NCI-H1092 treated with DMSO at 0.1 percent for 48 hours (cell line): ENCODE measurements at regions not wholly inside any gene's neighbourhood (a gene's known extent, or its start where the extent isn't known, plus 50 kb on each side); places are given as distances from the start of the nearest gene placed in this dataset.

Source experiments
- DNase-seq: peaks from one replicate; lab custom pipeline; 2025; lab: John Stamatoyannopoulos, UW

DNA sequence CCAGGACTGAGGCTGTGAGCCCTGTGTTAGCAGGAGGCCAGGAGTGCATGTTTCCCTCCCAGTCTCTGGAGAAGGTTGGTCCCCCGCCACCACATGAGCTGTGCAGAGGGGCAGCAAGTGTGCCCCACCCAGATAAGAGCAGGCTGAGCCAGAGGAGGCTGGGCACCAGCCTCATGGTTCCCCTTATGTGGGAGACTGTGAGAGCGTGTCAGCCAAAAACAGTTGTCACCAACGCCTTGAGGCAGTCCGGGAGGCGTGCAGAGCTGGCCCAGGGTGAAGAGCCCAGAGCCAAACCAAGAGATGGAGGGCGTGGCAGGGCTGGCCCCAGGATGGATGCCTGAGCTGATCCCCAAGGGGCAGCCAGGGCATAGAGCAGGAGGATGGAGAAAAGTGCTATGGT lies 128.7 kb upstream of the GLI2 start:
- DNase-seq, result no peak

DNA sequence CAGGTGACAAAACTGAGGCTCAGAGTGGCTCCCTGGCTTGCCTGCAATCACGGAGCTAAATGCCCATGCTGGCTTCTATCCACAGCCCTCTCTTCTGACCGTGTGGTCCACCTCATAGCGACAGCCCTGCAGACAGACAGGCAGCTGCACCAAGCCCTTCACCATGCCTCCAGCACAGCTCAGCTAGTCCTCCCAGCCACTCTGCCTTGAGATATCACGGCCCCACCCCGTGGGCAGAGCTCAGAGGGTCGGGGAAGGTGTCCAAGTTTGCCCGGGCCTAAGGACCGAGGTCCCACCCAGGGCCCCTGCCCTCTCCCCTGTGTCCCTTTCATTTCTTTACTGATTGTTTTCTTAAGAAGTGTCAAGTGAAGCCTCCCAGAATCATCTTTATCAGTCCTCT lies 128.2 kb upstream of the GLI2 start:
- no peak for DNase-seq

DNA sequence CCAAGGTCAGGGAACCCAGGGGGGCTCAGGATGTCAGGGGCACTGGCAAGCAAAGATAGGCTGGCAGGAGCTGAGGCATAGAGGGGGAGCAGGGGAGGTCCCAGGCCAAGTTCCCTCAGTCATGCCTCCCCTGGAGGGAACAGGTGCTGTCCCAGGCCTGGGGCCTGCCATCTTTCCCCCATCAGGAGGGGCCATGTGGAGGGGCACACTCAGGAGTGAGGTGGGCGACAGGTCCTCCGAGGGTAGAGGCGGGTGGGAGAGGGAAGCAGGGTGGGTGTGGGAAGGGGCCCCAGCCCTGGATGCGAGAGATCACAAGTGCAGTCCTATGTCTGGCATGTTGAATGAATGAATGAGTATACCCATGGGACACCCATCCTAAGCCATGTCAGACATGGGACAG lies 127.7 kb upstream of the GLI2 start:
- DNase-seq, result no peak

DNA sequence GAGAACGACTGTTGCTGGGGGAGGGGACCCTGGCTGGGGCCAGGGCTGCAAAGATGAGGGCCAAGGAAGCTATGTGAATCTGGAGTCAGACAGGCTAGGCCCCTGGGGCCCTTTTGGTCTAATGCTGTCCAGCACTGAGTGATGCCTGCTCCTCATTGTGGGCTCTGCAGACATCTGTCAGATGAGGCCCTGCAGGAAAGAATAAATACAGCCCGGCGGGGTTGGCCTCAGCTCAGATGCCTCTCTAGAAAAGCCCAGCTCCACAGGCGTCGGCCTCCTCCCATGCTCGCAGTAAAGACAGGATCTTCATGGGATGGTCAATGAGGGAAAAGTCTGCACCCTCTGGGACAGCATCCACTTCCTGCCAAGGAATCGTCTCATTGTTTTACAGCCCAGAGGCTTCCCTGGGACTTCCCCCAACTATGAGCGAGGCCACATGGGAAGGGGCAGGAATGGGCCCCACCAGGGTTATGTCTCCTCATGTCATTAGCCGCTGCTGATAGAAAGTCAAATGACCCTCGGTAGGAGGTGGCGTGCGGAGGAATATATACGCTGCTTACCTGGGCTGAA lies 125.8 kb upstream of the GLI2 start:
- DNase-seq, result no peak

DNA sequence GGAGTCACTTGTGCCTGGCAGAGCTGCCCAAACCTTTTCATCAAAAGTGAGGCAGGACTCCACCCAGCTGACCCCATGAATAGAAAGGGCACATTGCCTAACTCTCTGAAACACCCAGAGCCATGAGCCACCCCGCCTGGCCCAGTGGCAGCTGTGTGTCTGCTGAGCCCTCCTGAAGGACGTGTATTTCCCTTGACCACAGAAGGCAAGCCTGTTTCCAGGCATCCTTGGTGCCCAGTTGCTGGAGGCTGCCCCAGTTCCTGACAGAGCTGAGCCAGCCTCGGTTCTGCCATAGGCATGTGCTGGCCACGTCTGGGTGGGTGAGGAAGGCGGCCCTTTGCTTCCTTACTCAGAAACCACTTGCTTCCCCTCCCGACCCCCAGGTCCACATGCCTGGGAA lies 124.7 kb upstream of the GLI2 start:
- DNase-seq, result no peak

DNA sequence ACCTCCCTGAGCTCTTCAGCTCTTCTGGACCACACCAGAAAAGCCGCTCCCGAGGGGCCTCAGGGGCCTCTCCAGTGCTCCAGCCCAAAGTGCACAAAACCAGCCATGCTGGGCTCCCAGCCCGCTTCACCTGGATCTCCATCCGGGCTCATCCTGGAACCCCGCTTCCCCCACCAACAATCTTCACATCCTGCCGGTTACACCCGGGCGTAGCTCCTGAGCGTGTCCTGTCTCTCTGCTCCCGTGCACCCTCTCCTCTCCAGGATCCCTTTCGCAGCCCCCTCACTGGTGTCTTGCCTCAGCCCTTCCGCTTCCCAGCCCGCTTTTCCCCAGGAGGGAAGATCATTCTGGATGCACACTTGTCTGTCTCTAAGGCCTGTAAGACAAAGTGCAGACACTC lies 123.7 kb upstream of the GLI2 start:
- DNase-seq, result no peak

DNA sequence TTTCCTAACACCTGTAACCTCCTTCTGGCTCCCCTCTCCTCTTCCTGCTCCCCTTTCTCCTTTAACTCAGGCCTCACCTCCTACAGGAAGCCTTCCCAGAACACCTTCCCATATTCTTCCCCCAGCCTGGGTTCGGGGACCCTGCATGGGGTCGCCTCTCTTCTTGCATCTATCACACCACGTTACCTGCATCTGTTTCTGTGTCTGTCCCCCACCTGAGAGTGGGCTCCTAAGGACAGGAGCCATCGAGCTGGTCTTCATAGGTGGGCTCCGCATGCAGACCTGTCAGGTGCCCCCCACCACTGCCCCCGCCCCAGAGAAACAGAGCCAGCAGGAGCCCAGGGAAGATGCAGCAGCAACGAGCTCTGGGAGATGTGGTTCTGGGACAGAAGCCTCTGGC lies 123.2 kb upstream of the GLI2 start:
- no peak for DNase-seq

DNA sequence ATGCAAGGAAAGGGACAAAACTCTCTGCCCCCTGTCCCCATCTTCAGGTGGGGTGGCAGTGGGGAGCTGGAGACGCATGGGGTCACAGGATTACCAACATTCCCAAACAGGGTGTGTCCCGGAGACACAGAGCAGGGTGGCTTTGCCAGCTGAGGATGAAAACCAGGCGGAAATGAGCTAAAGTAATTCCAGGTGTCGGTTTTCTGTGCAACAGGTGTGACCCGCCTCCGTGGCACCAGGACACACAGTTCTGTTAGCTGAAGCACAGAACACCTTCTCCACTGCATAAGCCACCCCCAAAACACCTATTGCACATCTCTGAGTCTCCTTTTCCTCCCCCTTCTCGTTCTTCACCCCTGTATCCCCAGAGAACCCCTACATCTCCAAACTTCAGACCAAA lies 122.7 kb upstream of the GLI2 start:
- no peak for DNase-seq

DNA sequence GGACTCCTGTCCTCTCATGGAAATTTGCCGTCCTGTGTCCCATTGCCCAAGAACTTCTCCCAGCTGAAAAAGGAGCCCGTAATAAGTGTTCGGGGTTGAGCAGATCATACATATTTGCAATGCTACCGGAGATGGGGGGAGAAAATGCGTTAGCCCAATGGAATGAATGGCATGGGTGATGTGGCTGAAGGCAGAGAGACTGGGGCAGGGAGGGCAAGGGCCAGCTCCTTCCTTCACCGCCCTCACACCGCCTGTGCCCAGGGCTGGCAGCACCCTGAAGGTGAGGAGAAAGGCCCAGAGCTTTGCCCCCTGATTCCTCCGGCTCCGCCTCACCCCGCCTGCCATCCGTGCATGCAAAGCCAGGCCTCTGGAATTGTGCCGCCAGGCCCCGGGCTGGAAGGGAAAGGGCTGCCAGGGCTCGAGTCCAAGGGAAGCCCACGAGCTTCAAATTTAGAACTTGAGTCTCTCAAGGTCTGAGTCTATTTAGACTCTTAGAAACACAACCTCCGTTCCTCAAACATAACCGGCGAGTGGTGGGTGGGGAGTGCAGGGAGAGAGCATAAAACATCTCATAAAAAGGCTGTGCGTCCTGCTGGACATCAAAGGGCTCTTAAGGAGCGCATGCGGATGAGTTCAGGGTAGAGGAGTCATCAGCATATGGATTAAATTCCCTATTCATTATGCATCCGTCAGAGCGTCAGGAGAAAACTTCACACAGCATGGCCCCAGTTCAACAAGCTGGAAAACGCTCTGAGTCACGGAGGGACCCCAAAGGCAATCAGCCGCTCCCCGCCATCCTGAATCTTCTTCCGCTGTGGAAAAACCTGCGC lies 121.7 kb upstream of the GLI2 start:
- no peak for DNase-seq

DNA sequence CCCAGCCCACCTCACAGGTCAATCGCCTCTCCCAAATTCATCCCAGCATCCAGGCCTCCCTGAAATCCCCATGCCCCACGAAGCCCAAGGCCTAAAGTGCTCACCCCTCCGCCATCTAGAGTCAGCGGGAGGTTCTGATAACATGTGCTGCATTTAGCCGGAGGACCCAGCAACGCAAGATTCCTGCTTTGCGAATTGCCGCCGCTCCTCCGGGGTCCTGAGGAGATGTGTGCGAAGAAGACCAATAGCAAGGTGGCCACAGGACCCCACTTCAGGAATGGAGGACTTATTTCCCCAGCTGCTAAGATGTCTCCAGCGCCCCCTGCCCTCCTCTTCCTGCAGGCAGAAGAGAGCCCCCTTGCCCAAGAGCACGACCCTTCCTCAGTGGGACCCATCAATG lies 120.8 kb upstream of the GLI2 start:
- DNase-seq, result no peak

DNA sequence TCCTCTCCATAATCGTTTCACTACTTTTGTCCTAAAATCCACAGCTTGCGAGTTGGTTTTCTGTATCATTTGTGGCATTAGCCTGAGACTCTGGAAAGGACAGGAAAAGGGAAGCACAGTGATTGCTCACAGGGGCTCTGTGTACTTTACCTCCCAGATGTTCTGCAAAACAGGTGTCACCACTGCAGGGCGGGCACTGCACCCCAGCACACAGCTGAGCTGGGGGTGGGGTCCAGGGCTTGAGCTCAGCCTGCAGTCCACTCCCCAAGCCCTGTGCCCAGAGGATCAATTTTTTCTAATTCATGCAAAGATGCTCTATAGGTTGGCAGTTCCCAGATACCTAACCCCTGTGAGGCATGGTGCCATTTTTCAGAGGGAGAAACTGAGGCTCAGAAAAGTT lies 119.4 kb upstream of the GLI2 start:
- DNase-seq, result no peak

DNA sequence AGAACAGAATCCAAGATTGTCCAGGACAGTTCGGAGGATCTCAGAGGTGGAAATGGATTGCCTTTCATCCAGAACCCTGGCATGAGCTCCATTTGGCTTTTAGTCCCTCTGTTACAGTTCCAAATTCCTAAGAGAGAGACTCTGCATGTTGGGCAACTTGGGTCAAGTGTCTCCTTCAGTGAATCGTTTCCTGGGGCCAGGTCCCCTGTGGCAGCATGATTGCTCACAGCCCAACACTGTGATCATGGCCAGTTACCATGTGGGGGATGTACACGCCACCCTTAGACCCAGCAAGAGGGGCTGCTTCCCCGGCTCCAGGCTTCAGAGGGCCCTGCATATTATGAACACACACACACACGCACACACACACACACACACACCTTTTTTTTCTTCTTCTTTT lies 118.6 kb upstream of the GLI2 start:
- DNase-seq, result no peak

DNA sequence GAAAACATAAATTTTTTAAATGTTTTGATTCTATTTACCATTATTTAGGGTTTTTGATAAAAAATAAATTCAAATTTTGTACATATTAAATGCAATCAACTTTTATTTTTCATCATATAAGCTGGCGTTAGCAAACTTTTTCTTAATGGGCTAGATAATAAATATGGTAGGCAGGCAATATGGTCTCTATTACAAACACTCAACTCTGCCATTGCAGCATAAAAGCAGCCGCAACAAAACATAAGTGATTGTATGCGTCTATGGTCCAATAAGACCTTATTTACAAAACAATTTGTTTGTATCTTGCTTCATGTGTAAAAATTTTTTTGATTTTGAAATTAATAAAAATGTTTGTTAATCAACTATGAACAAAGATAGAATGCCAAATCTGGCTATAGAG lies 116.8 kb upstream of the GLI2 start:
- DNase-seq, result no peak

DNA sequence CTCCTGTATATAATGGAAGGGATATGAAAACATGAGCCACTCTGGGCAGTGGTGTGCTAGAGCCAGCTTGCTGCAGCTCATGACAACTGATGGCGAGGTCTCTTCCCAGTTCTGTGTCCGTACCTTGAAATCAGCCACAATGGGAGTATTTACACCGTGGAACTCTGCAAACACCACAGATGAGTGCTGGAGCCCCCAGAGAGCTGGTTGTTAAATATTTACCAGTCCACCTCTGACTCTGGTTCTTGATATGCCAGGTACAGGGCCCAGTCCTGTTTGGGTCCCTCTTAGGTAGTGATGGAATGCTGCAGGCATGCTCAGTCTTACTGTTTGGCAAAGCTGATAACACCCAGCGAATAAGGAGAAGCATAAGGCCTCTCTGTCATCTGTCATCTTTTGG lies 116.1 kb upstream of the GLI2 start:
- no peak for DNase-seq

DNA sequence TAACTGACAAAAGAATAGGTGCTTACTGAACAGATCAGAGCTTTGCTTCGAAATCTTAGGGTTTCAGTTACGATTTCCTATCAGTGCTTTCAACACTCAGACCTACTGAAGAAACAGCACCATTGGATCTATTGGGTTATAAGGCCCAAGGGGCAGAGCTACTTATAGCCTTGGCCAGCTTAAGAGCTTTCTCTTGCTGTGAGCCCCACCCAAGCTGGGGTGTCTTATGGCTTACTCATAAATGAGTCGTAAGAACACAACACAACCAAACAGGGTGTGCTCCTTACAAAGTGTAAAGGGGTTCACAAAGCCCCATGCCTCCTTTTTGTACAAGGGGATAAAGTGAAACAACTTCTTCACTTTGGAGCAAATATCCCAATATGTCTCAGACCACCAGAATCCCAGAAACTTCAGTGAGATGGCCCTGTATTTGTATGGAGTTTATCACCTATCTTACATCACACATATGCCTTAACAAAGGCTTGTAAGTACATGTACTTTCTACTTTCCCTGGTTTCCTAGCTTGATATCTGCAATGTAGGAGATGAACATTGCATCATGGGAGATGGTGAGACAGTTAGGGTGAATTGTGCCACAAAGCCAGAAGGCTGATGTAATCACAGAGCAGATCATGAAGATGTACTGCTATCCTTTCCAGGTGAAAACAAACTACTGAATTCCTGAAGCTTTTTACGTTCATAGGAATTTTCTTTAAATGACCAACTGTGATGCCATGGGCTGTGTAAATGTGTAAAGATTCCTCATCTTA lies 115.5 kb upstream of the GLI2 start:
- DNase-seq, result no peak

DNA sequence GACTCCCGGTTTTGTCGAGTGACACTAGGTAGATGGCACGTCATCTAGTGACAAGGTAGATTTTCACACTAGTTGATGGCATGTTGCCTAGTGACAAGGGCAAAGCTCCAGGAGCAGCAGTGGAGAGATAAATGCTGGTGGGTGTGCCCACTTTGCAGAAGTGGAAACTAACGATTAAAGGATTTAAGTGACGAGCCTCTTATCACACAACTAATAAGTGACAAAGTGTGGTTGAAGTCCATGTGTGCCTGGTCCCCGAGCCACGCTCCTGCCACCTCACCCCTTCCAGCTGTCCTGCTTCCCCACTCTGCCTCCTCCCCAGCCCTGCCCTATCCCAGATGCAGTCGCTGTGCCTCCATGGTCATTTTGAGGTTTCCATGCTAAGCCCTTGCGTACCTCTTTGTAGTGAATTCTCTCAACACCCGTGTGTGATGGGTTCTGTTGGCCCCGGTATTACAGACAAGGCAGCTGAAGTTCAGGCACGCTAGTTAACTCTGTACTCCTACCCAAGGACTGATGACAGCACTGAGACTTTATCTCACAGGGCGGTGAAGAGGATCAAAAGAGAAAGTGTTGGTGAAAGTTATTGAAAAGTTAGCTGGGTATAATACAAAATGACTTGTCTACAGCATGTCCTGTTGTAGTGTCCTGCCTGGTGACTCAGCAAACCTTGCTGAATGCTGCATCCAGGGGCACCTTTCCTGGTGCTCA lies 113.4 kb upstream of the GLI2 start:
- DNase-seq, result no peak

DNA sequence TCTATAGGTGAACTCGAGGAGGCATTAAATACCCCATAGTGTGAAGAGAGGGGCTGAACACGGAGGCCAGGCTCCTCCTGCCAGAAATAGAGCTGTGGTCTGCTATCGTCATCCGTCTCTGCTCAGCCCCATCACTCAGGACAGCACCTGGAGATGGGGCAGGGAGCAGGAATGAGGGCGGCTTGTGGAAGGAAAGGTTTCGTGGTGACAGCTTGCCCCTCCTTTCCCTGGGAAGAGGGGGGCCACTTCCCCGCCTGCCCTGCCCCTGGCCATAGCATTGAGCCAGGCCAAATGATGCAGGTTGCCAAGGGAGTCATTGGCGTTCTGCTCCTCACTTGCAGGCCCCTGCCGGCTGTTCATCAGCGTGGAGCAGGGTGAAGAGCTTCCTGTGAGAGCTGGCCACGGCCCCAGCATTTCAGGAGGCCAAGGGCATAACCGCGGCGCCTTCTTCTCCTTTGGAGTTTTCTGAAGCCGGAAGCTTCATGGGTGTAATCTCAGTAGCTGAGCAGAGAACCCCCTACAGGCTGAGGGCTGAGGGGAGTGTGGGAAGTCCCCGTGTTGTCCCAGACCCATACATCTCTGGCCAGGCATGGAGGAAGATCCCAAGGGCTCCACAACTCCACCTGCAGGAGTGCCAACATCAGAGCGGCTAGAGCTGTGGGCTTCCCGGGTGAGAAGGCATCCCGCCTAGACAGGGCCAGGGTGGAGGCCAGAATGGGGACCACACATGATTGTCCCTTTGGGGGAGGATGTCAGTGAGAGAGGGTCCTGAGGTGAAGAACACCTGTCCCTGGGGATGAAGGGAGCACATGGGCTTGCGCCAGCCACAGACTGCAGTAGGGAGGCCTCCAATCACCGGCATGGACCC lies 112.5 kb upstream of the GLI2 start:
- DNase-seq, result no peak

DNA sequence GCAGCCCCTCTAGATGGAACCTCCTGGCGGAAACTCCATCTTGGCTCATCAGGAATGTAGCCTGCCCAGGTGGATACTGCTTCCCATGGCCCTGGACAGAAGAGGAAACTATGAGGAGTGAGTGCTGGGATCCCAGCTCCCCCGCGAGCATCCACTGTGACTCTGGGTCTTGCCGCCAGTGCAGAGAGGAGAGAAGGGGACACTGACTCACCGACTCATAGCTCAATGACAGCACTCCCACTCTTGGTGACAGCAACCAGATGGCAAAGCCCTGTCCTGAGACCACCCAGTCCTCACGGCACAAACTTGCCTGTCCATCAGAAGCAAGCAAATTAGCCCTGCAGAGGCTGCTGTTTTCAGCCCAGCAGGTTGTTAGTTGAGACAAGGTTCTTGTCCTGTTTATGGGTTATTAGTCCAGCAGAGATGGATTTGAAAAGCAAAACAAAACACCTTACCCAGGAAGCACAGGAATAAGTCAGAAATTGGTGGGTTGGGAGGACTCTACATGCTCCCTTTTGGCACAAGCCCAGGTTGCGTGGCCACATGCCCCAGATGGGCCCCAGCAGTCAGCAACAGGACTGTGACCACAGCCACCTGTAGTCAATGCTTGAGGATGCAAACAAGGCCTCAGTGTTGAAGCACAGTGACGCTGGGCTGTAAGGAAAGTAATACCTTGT lies 111.5 kb upstream of the GLI2 start:
- DNase-seq, result no peak

DNA sequence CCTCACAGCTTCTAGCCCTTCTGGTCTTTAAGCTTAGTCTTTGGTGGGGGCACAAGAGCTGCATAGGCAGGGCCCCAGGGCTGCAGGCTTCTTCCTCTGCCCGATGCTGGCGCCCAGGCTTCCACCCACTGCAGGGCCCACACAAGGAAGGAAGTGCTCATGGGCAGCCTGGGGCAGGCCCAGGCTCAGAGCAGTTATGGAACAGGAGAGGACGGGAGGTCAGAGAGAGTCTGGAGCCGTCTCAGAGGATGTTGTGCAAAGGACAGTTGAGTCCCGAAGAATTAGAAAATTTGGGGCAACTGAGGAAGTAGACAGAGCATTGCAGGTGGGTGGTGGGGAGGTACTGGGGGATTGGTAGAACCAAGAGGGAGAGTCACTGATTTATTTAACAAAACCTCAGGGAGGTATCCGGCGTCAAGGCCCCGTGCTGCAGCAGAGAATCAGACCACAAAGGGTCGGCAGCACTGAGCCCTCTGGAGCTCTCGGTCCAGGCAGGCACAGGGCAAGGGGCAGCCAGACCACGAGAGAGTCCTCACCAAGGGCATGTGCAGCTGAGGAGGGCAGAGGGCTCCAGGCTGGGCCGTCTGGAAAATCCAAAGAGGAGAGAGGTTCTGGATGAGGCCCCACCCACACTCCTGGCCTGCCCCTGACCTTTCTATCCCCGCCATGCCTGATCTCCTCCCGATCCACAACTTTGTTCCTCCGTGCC lies 110.8 kb upstream of the GLI2 start:
- DNase-seq, result no peak

DNA sequence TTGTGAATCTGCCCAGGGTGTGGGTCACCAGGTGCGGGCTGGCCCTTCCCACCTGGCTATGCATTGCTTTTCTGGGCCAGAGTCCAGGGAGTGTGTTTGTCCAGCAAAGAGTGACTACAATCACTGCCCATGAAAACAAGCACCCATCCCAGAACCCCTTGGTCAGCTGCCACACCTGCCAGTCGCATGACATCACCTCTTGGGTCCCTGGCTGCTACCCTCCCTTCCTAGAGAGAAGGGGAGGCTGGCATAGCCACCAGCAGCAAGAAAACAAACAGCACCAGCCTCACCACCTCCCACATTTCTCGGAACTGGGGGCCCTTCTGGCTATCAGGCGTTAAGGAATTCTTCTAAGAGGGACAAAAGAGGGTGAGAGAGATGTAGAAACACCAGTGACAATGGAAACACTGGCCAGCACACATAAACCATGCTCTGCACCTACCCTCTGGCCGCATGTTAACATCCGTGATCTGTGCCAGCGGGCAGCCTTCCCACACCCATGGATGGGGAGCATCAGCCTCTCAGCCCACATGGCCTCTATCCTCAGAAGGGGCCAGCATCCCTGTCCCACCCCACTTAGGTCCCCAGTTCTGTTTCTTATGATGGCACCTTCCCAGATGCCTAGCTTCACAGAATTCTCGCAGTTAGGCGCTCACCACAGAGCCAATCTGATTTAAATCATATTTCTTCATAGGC lies 109.7 kb upstream of the GLI2 start:
- DNase-seq, result peak; percentile 67
